PC-3 (cell line): ENCODE measurements at regions not wholly inside any gene's neighbourhood (a gene's known extent, or its start where the extent isn't known, plus 50 kb on each side); places are given as distances from the start of the nearest gene placed in this dataset.

Experiments
- ATAC-seq: fragments of 200-7000 bp; cut with Tn5 transposase; 2 replicates; pipeline ENCODE4 v1.9.1; 2020; ENCODE audit warnings: mild to moderate bottlenecking, moderate library complexity
- BruUV-seq: library from RNA; stranded (reverse); fragments of 400-500 nt; replicated peaks from 2 replicates; lab custom pipeline; 2021; lab: Mats Ljungman, UMichigan
- CTCF ChIA-PET: fragments of 300-600 bp; sonication (Branson Sonifier 250); formaldehyde crosslinking; loops from one replicate; lab custom pipeline; 2022; ENCODE audit warnings: antibody characterized with exemption; lab: Charles Lee
- POLR2A ChIA-PET: fragments of 300-600 bp; sonication (Branson Sonifier 250); formaldehyde crosslinking; loops from one replicate; lab custom pipeline; 2022; ENCODE audit warnings: antibody characterized with exemption; ENCODE audit not compliant: unreplicated experiment; lab: Charles Lee
- DNase-seq: peaks from one replicate; pipeline ENCODE4 v3.0.0-alpha.2; 2015
- H2AFZ ChIP-seq: fragments of 300-600 bp; sonication (generic); 2 replicates; pipeline ENCODE4 v1.6.0; 2016; ENCODE audit warnings: antibody characterized with exemption, low read length
- H3F3A ChIP-seq: fragments of 300-600 bp; sonication (generic); one replicate; pipeline ENCODE4 v1.6.0; 2017; ENCODE audit warnings: antibody characterized with exemption, low read length, control low read depth, mild to moderate bottlenecking; ENCODE audit not compliant: unreplicated experiment
- H3K27ac ChIP-seq: fragments of 300-600 bp; sonication (generic); 2 replicates; pipeline ENCODE4 v1.5.1; 2016; ENCODE audit warnings: mild to moderate bottlenecking, low read length
- H3K27me3 ChIP-seq: fragments of 300-600 bp; sonication (generic); 2 replicates; pipeline ENCODE4 v1.6.1; 2016; ENCODE audit warnings: low read length, mixed read lengths
- H3K36me3 ChIP-seq: fragments of 300-600 bp; sonication (generic); 2 replicates; pipeline ENCODE4 v1.6.1; 2016; ENCODE audit warnings: low read depth, mixed run types, low read length, mixed read lengths
- H3K4me1 ChIP-seq: fragments of 300-600 bp; sonication (generic); 2 replicates; pipeline ENCODE4 v1.5.1; 2016; ENCODE audit warnings: low read length; ENCODE audit not compliant: insufficient read depth
- H3K4me2 ChIP-seq: fragments of 300-600 bp; sonication (generic); 2 replicates; pipeline ENCODE4 v1.6.0; 2016; ENCODE audit warnings: low read length
- H3K4me3 ChIP-seq: fragments of 300-600 bp; sonication (generic); 2 replicates; pipeline ENCODE4 v1.5.1; 2016; ENCODE audit warnings: mild to moderate bottlenecking, low read length, mixed read lengths
- H3K79me2 ChIP-seq: fragments of 300-600 bp; sonication (generic); 2 replicates; pipeline ENCODE4 v1.6.1; 2017; ENCODE audit warnings: low read length, mixed read lengths
- H3K9ac ChIP-seq: fragments of 300-600 bp; sonication (generic); 2 replicates; pipeline ENCODE4 v1.6.0; 2016; ENCODE audit warnings: mild to moderate bottlenecking, low read length
- H3K9me2 ChIP-seq: fragments of 300-600 bp; sonication (generic); replicated peaks from 2 replicates; pipeline ENCODE4 v1.6.1; 2016; ENCODE audit warnings: mixed run types, low read length, mixed read lengths
- H3K9me3 ChIP-seq: fragments of 300-600 bp; sonication (generic); 2 replicates; pipeline ENCODE4 v1.6.1; 2016; ENCODE audit warnings: low read length, mixed read lengths
- H4K20me1 ChIP-seq: fragments of 300-600 bp; sonication (generic); 2 replicates; pipeline ENCODE4 v1.6.1; 2016; ENCODE audit warnings: low read length, mixed read lengths
- EZH2 ChIP-seq: fragments of 300-600 bp; sonication (generic); IDR thresholded peaks from one replicate; pipeline ENCODE4 v1.6.1; 2017; ENCODE audit warnings: antibody characterized with exemption, mild to moderate bottlenecking, low read length; ENCODE audit not compliant: unreplicated experiment
- EZH2phosphoT487 ChIP-seq: fragments of 300-600 bp; sonication (generic); IDR thresholded peaks from 2 replicates; pipeline ENCODE4 v1.6.1; 2018; ENCODE audit warnings: mild to moderate bottlenecking, antibody characterized with exemption, low read length, borderline replicate concordance
- intact Hi-C: fragments of 100-400 bp; cut with micrococcal nuclease; formaldehyde crosslinking; loops from 2 replicates; pipeline ENCODE4 v1.9.0; 2023
- TF ChIP-seq, protein P1 (sequence below): fragments of 300-600 bp; sonication (generic); conservative IDR thresholded peaks from 2 replicates; pipeline ENCODE4 v1.5.1; 2017; ENCODE audit warnings: antibody characterized with exemption, low read depth, mild to moderate bottlenecking, low read length

DNA sequence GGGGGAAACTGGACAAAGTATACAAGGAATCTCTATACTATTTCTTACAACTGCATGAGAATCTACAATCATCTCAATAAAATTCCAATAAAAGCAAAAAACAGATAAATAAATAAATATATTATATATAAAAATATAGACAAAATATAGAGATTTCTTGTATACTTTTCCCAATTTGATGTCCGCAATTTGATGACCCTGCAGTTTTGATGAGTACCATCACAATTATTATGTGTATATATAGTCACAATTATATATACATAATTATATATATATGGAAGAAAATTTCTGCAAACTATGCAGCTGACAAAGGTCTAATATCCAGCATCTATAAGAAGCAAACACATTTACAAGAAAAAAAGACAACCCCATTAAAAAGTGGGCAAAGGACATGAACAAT is 169.2 kb upstream of the ATXN1 start:
- CTCF ChIA-PET = no interaction called here
- peaks cover 10% of the 10 kb centered on the region; the same call in 1 of the 2 replicates for H3K27me3 ChIP-seq
- H3K4me3 ChIP-seq = no peak overlapping the region
- H3F3A ChIP-seq = no peaks in the 10 kb centered on the region
- H3K36me3 ChIP-seq = no peaks in the 10 kb centered on the region
- no peak for DNase-seq
- no peak overlapping the region for H3K27ac ChIP-seq
- no TSS peak for BruUV-seq
- no peak overlapping the region for H3K4me2 ChIP-seq
- intact Hi-C loops = no loop called here
- H2AFZ ChIP-seq = no peak overlapping the region
- H3K9ac ChIP-seq = no peak overlapping the region
- no peak for ATAC-seq
- H3K9me2 ChIP-seq = no peaks in the 10 kb centered on the region
- H3K4me1 ChIP-seq = no peaks in the 10 kb centered on the region
- H3K79me2 ChIP-seq = no peaks in the 10 kb centered on the region
- TF ChIP-seq, protein P1, sequence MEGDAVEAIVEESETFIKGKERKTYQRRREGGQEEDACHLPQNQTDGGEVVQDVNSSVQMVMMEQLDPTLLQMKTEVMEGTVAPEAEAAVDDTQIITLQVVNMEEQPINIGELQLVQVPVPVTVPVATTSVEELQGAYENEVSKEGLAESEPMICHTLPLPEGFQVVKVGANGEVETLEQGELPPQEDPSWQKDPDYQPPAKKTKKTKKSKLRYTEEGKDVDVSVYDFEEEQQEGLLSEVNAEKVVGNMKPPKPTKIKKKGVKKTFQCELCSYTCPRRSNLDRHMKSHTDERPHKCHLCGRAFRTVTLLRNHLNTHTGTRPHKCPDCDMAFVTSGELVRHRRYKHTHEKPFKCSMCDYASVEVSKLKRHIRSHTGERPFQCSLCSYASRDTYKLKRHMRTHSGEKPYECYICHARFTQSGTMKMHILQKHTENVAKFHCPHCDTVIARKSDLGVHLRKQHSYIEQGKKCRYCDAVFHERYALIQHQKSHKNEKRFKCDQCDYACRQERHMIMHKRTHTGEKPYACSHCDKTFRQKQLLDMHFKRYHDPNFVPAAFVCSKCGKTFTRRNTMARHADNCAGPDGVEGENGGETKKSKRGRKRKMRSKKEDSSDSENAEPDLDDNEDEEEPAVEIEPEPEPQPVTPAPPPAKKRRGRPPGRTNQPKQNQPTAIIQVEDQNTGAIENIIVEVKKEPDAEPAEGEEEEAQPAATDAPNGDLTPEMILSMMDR = no peak
- TF ChIP-seq EZH2phosphoT487 (no peak), EZH2 (no peak)
- no peaks in the 10 kb centered on the region for H4K20me1 ChIP-seq
- H3K9me3 ChIP-seq = no peaks in the 10 kb centered on the region
- POLR2A ChIA-PET = no interaction called here

DNA sequence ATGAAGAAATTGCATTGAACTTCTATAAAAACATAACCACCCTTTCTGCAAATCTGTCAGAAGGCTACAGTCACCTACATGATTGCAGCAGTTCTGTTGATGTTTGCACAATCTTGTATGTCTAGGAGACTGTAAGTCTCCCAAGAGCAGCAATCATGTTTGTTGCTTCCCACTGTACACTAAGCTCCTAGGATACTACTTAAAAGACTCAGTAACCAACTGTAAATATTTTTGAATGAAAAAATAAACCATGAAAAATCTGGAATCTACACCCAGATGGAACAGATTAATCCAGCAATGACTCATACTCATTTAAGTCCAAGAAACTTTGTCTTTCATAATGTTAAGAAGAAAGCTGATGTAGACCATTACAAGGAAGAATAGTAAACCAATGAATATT is 168.5 kb upstream of the ATXN1 start:
- Histone ChIP-seq H3K36me3 (no peaks in the 10 kb centered on the region), H3F3A (no peaks in the 10 kb centered on the region), H3K27me3 (peaks cover 10% of the 10 kb centered on the region; the same call in 1 of the 2 replicates), H3K9ac (no peak overlapping the region), H3K9me3 (no peaks in the 10 kb centered on the region), H3K9me2 (no peaks in the 10 kb centered on the region), H4K20me1 (no peaks in the 10 kb centered on the region), H3K27ac (no peak overlapping the region), H3K4me3 (no peak overlapping the region), H3K4me1 (no peaks in the 10 kb centered on the region), H3K79me2 (no peaks in the 10 kb centered on the region), H3K4me2 (no peak overlapping the region), H2AFZ (no peak overlapping the region)
- TF ChIP-seq, protein P1 = no peak
- TF ChIP-seq EZH2phosphoT487 (no peak), EZH2 (no peak)
- CTCF ChIA-PET = no interaction called here
- ATAC-seq (no peak; the same call in none of the 2 replicates), DNase-seq (peak; percentile 17)
- POLR2A ChIA-PET = no interaction called here
- no TSS peak for BruUV-seq
- intact Hi-C loops = no loop called here

DNA sequence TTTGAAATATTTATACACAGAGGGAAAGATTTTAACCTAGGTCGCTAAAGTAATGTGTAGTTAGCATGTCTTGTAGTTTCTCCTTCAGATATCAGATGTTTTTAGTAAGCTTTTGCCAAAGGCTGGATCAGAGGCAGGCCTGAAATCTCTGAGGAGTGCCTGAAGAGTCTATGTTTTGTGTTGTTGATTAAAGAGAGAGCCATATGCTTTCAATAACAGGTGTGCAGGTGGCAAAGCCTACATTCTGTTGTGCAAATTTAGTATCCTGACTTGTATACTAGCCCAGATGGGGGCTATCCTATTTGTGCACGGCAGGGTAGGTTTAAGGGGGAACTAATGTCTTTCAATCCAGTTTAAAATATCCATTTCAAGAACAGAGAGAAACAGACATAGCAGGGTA is 167.1 kb upstream of the ATXN1 start:
- CTCF ChIA-PET = no interaction called here
- TF ChIP-seq EZH2phosphoT487 (no peak), EZH2 (no peak)
- TF ChIP-seq, protein P1 = no peak
- no peaks in the 10 kb centered on the region for H3F3A ChIP-seq
- no peak overlapping the region for H3K4me3 ChIP-seq
- no peak overlapping the region for H2AFZ ChIP-seq
- DNase-seq = no peak
- no peak overlapping the region for H3K9ac ChIP-seq
- H3K27ac ChIP-seq = no peak overlapping the region
- H3K4me1 ChIP-seq = no peaks in the 10 kb centered on the region
- no peaks in the 10 kb centered on the region for H3K79me2 ChIP-seq
- H3K4me2 ChIP-seq = no peak overlapping the region
- H3K36me3 ChIP-seq = no peaks in the 10 kb centered on the region
- no peaks in the 10 kb centered on the region for H3K9me3 ChIP-seq
- H4K20me1 ChIP-seq = no peaks in the 10 kb centered on the region
- no peak for ATAC-seq
- POLR2A ChIA-PET = no interaction called here
- intact Hi-C loops = no loop called here
- H3K9me2 ChIP-seq = no peaks in the 10 kb centered on the region
- no TSS peak for BruUV-seq
- peaks cover 3% of the 10 kb centered on the region; the same call in 1 of the 2 replicates for H3K27me3 ChIP-seq
